Mucosa of descending colon (tissue), 3 donors: ENCODE measurements at regions not wholly inside any gene's neighbourhood (a gene's known extent, or its start where the extent isn't known, plus 50 kb on each side); places are given as distances from the start of the nearest gene placed in this dataset.
A peak's percentile ranks its signal among the peaks of the same experiment; 100 is the strongest.

Source experiments
- ATAC-seq: fragments of 200-7000 bp; cut with Tn5 transposase; one replicate; pipeline ENCODE4 v1.9.1; 2020; ENCODE audit warnings: mild to moderate bottlenecking, moderate library complexity
- DNase-seq, 3 donors: peaks; one replicate each; pipeline ENCODE4 v3.0.0-alpha.2; 2020
- H3K36me3 ChIP-seq: fragments of 200-600 bp; one replicate; pipeline ENCODE4 v1.8.0; 2021; ENCODE audit warnings: low read depth, mild to moderate bottlenecking
- H3K4me1 ChIP-seq: fragments of 200-600 bp; one replicate; pipeline ENCODE4 v1.8.0; 2021; ENCODE audit warnings: low read depth, mild to moderate bottlenecking
- H3K4me3 ChIP-seq: fragments of 200-600 bp; one replicate; pipeline ENCODE4 v1.8.0; 2021; ENCODE audit warnings: mild to moderate bottlenecking
- H3K9me3 ChIP-seq: fragments of 200-600 bp; one replicate; pipeline ENCODE4 v1.8.0; 2021; ENCODE audit warnings: mild to moderate bottlenecking
- CTCF ChIP-seq: fragments of 200-600 bp; IDR thresholded peaks from one replicate; pipeline ENCODE4 v1.8.0; 2022; ENCODE audit warnings: antibody characterized with exemption, mild to moderate bottlenecking
- intact Hi-C, 2 donors: fragments of 100-400 bp; cut with DNase I in 1 of 2; cut with micrococcal nuclease in 1 of 2; formaldehyde crosslinking; loops; one replicate each; pipeline versions ENCODE4 v1.11.0 to v1.11.1; 2022; cut with DNase I, micrococcal nuclease
- donor health status: DM: no; HTN: no; CAD: no; lungs with moderate emphysema.
- donor health status: DM: no; HTN: no; CAD: no.
- donor health status: DM: no; HTN: yes; CAD: no.

- Histone ChIP-seq H3K4me3 (no peak overlapping the region), H3K36me3 (no peaks in the 10 kb centered on the region), H3K9me3 (no peaks in the 10 kb centered on the region), H3K4me1 (no peaks in the 10 kb centered on the region)
- ATAC-seq (peak; percentile 21), DNase-seq (no peak)
- TF ChIP-seq CTCF = no peak
- intact Hi-C loops = no loop called here
Measured at GRCh38 chr2:161033059-161033660, 127.1 kb upstream of the TANK start.

- H3K36me3 ChIP-seq = no peaks in the 10 kb centered on the region
- no peak overlapping the region for H3K4me3 ChIP-seq
- H3K4me1 ChIP-seq = no peaks in the 10 kb centered on the region
- intact Hi-C loops = no loop called here
- no peak for DNase-seq
- no peaks in the 10 kb centered on the region for H3K9me3 ChIP-seq
- no peak for ATAC-seq
- no peak for TF ChIP-seq CTCF
Measured at GRCh38 chr2:161036926-161037325, 123.3 kb upstream of the TANK start.

- TF ChIP-seq CTCF = no peak
- H3K36me3 ChIP-seq = no peaks in the 10 kb centered on the region
- no peaks in the 10 kb centered on the region for H3K4me1 ChIP-seq
- DNase-seq (no peak), ATAC-seq (no peak)
- H3K9me3 ChIP-seq = no peaks in the 10 kb centered on the region
- H3K4me3 ChIP-seq = no peak overlapping the region
- intact Hi-C loops = no loop called here
Measured at GRCh38 chr2:161039071-161039470, 121.2 kb upstream of the TANK start.

- intact Hi-C loops = no loop called here
- Histone ChIP-seq H3K4me1 (no peaks in the 10 kb centered on the region), H3K9me3 (no peaks in the 10 kb centered on the region), H3K4me3 (no peak overlapping the region), H3K36me3 (no peaks in the 10 kb centered on the region)
- no peak for TF ChIP-seq CTCF
- ATAC-seq (no peak), DNase-seq (no peak)
Measured at GRCh38 chr2:161041356-161041755, 118.9 kb upstream of the TANK start.

- H3K9me3 ChIP-seq = no peaks in the 10 kb centered on the region
- no peak for TF ChIP-seq CTCF
- no peaks in the 10 kb centered on the region for H3K36me3 ChIP-seq
- H3K4me3 ChIP-seq = no peak overlapping the region
- no peak for ATAC-seq
- H3K4me1 ChIP-seq = no peaks in the 10 kb centered on the region
- DNase-seq = no peak
- intact Hi-C loops = no loop called here
Measured at GRCh38 chr2:161042990-161043625, 117.1 kb upstream of the TANK start.
